Right lobe of liver (tissue), 6 donors: ENCODE measurements at regions not wholly inside any gene's neighbourhood (a gene's known extent, or its start where the extent isn't known, plus 50 kb on each side); places are given as distances from the start of the nearest gene placed in this dataset.

Experiments
- ATAC-seq, 4 donors: fragments of 200-7000 bp; cut with Tn5 transposase; one replicate each; pipeline ENCODE4 v1.9.1; 2020; ENCODE audit warnings: mild to moderate bottlenecking in 4 of 4, moderate library complexity in 4 of 4
- DNase-seq, 3 donors: peaks; one replicate each; pipeline ENCODE4 v3.0.0-alpha.2; 2020
- H3K27ac ChIP-seq, 3 donors: fragments of 200-600 bp; one replicate each; pipeline ENCODE4 v1.8.0; 2022
- H3K27me3 ChIP-seq, 2 donors: fragments of 200-600 bp; one replicate each; pipeline ENCODE4 v1.8.0; 2022
- H3K36me3 ChIP-seq, 4 donors: fragments of 200-600 bp; sonication (generic) in 1 of 4; one replicate each; pipeline versions ENCODE4 v1.5.1 to v1.8.0; 2017 to 2022; ENCODE audit warnings: control low read depth in 1 of 4
- H3K4me1 ChIP-seq, 4 donors: fragments of 200-600 bp; sonication (generic) in 1 of 4; one replicate each; pipeline versions ENCODE4 v1.5.1 to v1.8.0; 2017 to 2022; ENCODE audit warnings: control low read depth in 1 of 4
- H3K4me3 ChIP-seq, 3 donors: fragments of 200-600 bp; one replicate each; pipeline ENCODE4 v1.8.0; 2022
- H3K9me3 ChIP-seq, 4 donors: fragments of 200-600 bp; sonication (generic) in 1 of 4; one replicate each; pipeline versions ENCODE4 v1.5.1 to v1.8.0; 2017 to 2022; ENCODE audit warnings: control low read depth in 1 of 4
- POLR2A ChIP-seq: fragments of 450-650 bp; IDR thresholded peaks from one replicate; pipeline ENCODE4 v1.6.1; 2017; ENCODE audit warnings: antibody characterized with exemption, mild to moderate bottlenecking
- WGBS: methylation state at CpG from one replicate; pipeline ENCODE4 v1.1.6; 2018; ENCODE audit warnings: low coverage, low lambda C conversion rate; ENCODE audit not compliant: insufficient coverage; ENCODE audit errors: missing lambda C conversion rate; 5-methylcytosine and 5-hydroxymethylcytosine counted together
- intact Hi-C, 2 donors: fragments of 100-400 bp; cut with DNase I; formaldehyde crosslinking; loops; one replicate each; pipeline versions ENCODE4 v1.11.2 to v1.14.1; 2022
- TF ChIP-seq, protein P1 (sequence below), 4 donors: fragments of 200-600 bp in 3 of 4; fragments of 450-650 bp in 1 of 4; IDR thresholded peaks; one replicate each; pipeline versions ENCODE4 v1.5.1 to v1.8.0; 2016 to 2022; ENCODE audit warnings: antibody characterized with exemption in 4 of 4, mild to moderate bottlenecking in 2 of 4
- donor health status: DM: no; HTN: yes; CAD: no.
- donor health status: DM: no; HTN: no; CAD: no.
- donor health status: DM: no; HTN: no; CAD: no.
- donor health status: DM: no; HTN: yes; CAD: no.
- donor health status: DM: no; HTN: yes; CAD: no.

DNA sequence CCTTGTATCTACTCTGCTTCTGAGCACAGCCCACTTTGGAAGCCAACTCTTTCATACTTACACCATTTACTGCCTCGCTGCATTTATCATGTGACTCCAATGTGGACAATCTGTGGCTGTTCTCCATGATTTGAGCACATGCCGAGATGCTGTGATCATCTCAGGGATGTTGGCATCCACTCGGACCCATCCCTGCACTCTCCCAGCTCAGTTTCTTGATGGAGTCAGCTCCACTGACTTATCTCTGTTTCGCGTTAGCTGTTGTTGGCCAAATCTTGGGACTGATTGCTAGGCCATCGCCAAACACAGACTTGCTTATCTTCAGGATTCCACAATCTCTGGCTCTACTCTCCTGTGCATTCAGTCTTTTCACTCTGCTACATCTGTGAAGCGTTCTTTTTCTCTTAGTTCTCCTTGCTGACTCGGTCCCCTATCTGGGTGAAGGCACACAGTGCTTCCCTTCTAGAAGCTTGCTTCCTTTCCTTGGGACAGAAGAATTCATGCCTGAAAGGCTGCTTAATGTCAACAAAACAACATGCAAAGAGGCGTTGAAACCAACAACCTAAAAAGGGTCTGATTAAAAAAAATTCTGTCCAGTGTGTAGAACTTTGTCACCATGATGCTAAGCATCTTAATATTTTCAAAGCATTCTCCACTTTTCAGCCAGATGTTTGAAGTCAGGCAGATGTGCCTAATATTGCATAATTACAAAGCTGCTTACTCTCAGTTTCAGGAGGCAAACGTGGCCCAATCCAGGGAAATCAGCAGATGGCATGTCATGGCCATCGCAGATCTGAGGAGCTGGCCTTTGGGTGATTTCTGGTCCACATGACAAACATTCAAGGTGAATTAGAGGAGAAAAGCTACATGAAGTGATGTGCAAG, 120.7 kb downstream of the NGF start:
- TF ChIP-seq, protein P1, sequence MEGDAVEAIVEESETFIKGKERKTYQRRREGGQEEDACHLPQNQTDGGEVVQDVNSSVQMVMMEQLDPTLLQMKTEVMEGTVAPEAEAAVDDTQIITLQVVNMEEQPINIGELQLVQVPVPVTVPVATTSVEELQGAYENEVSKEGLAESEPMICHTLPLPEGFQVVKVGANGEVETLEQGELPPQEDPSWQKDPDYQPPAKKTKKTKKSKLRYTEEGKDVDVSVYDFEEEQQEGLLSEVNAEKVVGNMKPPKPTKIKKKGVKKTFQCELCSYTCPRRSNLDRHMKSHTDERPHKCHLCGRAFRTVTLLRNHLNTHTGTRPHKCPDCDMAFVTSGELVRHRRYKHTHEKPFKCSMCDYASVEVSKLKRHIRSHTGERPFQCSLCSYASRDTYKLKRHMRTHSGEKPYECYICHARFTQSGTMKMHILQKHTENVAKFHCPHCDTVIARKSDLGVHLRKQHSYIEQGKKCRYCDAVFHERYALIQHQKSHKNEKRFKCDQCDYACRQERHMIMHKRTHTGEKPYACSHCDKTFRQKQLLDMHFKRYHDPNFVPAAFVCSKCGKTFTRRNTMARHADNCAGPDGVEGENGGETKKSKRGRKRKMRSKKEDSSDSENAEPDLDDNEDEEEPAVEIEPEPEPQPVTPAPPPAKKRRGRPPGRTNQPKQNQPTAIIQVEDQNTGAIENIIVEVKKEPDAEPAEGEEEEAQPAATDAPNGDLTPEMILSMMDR (IDR thresholded peaks at IDR 0.05) = no peak
- TF ChIP-seq POLR2A = no peak
- DNase-seq (no peak), ATAC-seq (no peak)
- H3K27me3 ChIP-seq = no peaks in the 10 kb centered on the region
- no peaks in the 10 kb centered on the region for H3K4me1 ChIP-seq
- H3K4me3 ChIP-seq = no peak overlapping the region
- 33% methylated on average over 11 of the region's 11 CpGs for WGBS
- no peak overlapping the region for H3K27ac ChIP-seq
- H3K36me3 ChIP-seq = no peaks in the 10 kb centered on the region
- intact Hi-C loops = no loop called here
- no peaks in the 10 kb centered on the region for H3K9me3 ChIP-seq

DNA sequence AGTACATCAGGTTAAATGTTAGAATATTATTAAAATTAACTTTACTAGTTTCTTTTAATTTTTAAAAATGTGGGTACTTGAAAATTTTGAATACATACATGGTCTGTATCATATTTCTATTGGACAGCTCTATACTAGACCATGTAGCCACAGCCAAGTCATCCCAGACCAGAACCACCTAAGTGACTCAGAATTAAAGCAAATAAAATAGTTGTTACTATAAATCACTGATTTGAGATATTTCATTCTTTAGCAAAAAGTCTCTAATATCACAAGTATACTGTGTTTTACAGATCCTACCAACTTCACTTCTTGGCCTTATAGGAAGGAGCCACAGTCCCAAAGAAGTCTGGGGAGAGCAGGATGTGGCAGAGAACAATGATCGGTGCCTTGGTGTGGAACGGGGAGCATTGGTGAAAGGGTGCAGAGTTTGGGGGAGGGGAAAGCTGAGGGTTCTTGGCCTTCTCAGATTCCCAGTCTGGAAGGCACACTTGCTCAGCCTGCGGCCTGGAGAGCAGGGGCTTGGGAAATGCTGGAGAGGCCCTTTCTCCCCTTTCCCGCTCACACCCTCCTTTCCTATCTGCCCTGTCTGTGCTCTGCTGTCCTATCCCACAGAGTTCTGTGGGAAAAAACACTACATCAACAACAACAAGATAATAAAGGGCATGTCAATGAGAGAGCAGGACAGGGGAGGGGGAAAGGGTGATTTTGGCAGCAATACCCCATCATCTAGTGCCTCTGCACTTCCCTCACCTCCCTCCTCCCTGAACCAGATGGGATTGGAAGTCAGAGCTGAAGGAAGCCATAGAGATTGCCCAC, 122.1 kb downstream of the NGF start:
- TF ChIP-seq, protein P1 (IDR thresholded peaks at IDR 0.05) = no peak
- TF ChIP-seq POLR2A = no peak
- no peak overlapping the region for H3K27ac ChIP-seq
- intact Hi-C loops = no loop called here
- H3K36me3 ChIP-seq = no peaks in the 10 kb centered on the region
- DNase-seq = no peak
- 61% methylated on average over 3 of the region's 4 CpGs for WGBS
- no peak for ATAC-seq
- no peak overlapping the region for H3K4me3 ChIP-seq
- no peaks in the 10 kb centered on the region for H3K27me3 ChIP-seq
- no peaks in the 10 kb centered on the region for H3K9me3 ChIP-seq
- H3K4me1 ChIP-seq = no peaks in the 10 kb centered on the region

DNA sequence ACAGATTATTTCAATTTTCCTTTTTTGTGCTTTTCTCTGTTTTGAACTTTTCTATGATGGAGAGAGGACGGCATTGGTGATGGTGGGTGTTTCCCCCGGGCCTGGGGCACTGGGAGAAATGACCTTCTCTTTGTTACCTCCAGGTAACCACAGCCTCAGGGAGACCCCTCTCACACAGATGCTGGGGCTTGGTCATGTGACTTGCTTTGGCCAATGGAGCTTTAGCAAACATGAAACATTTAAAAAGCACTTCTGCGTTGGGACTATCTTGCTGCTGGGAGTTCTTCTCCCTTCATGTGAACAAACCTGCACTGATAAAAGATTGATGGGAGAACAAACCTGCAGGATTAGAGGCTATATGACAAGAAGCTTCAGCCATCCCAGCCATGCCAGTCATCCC, 122.9 kb downstream of the NGF start:
- H3K4me3 ChIP-seq = no peak overlapping the region

DNA sequence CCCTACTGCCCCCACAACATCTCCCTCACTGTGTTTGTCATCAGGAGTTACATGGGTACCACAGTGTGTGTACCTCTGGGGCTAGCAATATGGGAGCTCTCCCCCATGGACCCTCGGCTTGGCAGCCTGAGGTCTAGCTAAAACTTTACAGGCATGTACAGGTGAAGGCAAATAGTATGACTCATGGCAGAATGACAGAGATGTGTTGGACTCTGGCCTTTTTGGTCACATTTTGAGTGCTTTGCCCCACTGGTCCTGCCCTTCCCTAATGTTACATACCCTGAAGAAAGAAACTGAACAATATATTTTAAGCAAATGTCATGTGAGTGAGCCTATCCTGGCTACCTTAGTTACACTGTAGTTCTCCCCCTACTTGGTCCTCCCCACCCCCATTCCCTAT, 124.0 kb downstream of the NGF start:
- TF ChIP-seq POLR2A = no peak
- TF ChIP-seq, protein P1 (IDR thresholded peaks at IDR 0.05) = no peak

More for the DNA sequence above, 122.9 kb downstream of the NGF start:
- no peak for DNase-seq
- Histone ChIP-seq H3K36me3 (no peaks in the 10 kb centered on the region), H3K27me3 (no peaks in the 10 kb centered on the region), H3K9me3 (no peaks in the 10 kb centered on the region), H3K4me1 (no peaks in the 10 kb centered on the region), H3K27ac (no peak overlapping the region)
- ATAC-seq = no peak
- 75% methylated on average over 1 of the region's 3 CpGs for WGBS
- TF ChIP-seq POLR2A = no peak
- intact Hi-C loops = no loop called here

DNA sequence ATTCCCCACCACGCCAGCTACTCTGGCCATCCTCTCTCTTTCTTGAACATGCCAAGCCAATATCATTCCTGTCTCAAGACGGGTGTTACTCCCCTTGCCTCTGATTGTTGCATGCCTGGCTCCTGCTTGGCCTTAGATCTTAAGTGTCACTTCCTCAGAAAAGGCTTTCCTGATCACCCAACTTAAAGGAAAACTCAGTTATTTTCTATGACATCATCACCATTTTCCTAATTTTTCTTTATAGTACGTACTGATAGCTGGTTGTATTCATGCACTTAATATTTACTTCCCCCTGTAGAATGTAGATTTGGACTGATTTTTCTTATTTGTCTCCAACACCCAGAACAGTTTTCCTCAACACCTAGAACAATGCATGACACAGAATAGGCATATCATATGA, 123.8 kb upstream of the TSPAN2 start:
- Histone ChIP-seq H3K4me3 (no peak overlapping the region), H3K36me3 (no peaks in the 10 kb centered on the region), H3K9me3 (no peaks in the 10 kb centered on the region), H3K4me1 (no peaks in the 10 kb centered on the region), H3K27ac (no peak overlapping the region), H3K27me3 (no peaks in the 10 kb centered on the region)
- intact Hi-C loops = no loop called here
- ATAC-seq (no peak), DNase-seq (no peak)
- TF ChIP-seq POLR2A = no peak
- TF ChIP-seq, protein P1 (IDR thresholded peaks at IDR 0.05) = no peak
- 59% methylated on average over 3 of the region's 3 CpGs for WGBS

More for the DNA sequence above, 124.0 kb downstream of the NGF start:
- H3K9me3 ChIP-seq = no peaks in the 10 kb centered on the region
- H3K36me3 ChIP-seq = no peaks in the 10 kb centered on the region
- H3K4me1 ChIP-seq = no peaks in the 10 kb centered on the region
- peak in 1 of 4 donors; percentile 83 for ATAC-seq
- intact Hi-C loops = no loop called here
- H3K27me3 ChIP-seq = no peaks in the 10 kb centered on the region
- H3K27ac ChIP-seq = no peak overlapping the region
- WGBS = no CpG with 5 or more reads among the region's 1 CpG
- DNase-seq = no peak
- H3K4me3 ChIP-seq = no peak overlapping the region
